Neural progenitor cell (in vitro differentiated cells): ENCODE measurements at regions not wholly inside any gene's neighbourhood (a gene's known extent, or its start where the extent isn't known, plus 50 kb on each side); places are given as distances from the start of the nearest gene placed in this dataset.

Experiments
- DNase-seq: peaks from one replicate; pipeline ENCODE4 v3.0.0-alpha.2; 2016; ENCODE audit warnings: low spot score
- H2AFZ ChIP-seq: fragments of 200-600 bp; sonication (generic); replicated peaks from 2 replicates; pipeline ENCODE4 v1.6.1; 2016; ENCODE audit warnings: antibody characterized with exemption
- H3F3A ChIP-seq: fragments of 200-600 bp; sonication (generic); 2 replicates; pipeline ENCODE4 v1.6.1; 2016; ENCODE audit warnings: antibody characterized with exemption, low read depth
- H3K27ac ChIP-seq: fragments of 200-600 bp; sonication (generic); 2 replicates; pipeline ENCODE4 v1.5.1; 2016; ENCODE audit warnings: mild to moderate bottlenecking
- H3K27me3 ChIP-seq: fragments of 200-600 bp; sonication (generic); 2 replicates; pipeline ENCODE4 v1.6.1; 2016; ENCODE audit warnings: mild to moderate bottlenecking, moderate library complexity
- H3K36me3 ChIP-seq: fragments of 200-600 bp; sonication (generic); 2 replicates; pipeline ENCODE4 v1.5.1; 2016
- H3K4me1 ChIP-seq: fragments of 200-600 bp; sonication (generic); 2 replicates; pipeline ENCODE4 v1.6.1; 2016; ENCODE audit warnings: mixed run types
- H3K4me2 ChIP-seq: fragments of 200-600 bp; sonication (generic); 2 replicates; pipeline ENCODE4 v1.6.1; 2016
- H3K4me3 ChIP-seq: fragments of 200-600 bp; sonication (generic); 2 replicates; pipeline ENCODE4 v1.5.1; 2016
- H3K79me2 ChIP-seq: fragments of 200-600 bp; sonication (generic); 2 replicates; pipeline ENCODE4 v1.6.1; 2016; ENCODE audit warnings: low read depth
- H3K9ac ChIP-seq: fragments of 200-600 bp; sonication (generic); 2 replicates; pipeline ENCODE4 v1.6.1; 2016
- H3K9me3 ChIP-seq: fragments of 200-600 bp; sonication (generic); 2 replicates; pipeline ENCODE4 v1.5.1; 2016; ENCODE audit warnings: low read depth
- H4K20me1 ChIP-seq: fragments of 200-600 bp; sonication (generic); 2 replicates; pipeline ENCODE4 v1.6.1; 2016; ENCODE audit warnings: low read depth
- H3K27ac Mint-ChIP-seq: 3 replicates; pipeline ENCODE4 v1.8.0; 2021; ENCODE audit warnings: mixed read lengths
- H3K27me3 Mint-ChIP-seq: 2 replicates; pipeline ENCODE4 v1.8.0; 2022; ENCODE audit warnings: low read depth, mild to moderate bottlenecking, inconsistent platforms, moderate library complexity, mixed read lengths; ENCODE audit not compliant: insufficient read depth
- H3K36me3 Mint-ChIP-seq: 3 replicates; pipeline ENCODE4 v1.8.0; 2021; ENCODE audit warnings: mixed read lengths
- H3K4me1 Mint-ChIP-seq: 3 replicates; pipeline ENCODE4 v1.8.0; 2021; ENCODE audit warnings: mixed read lengths
- H3K4me3 Mint-ChIP-seq: 3 replicates; pipeline ENCODE4 v1.8.0; 2021; ENCODE audit warnings: mild to moderate bottlenecking, moderate library complexity, mixed read lengths
- H3K9me3 Mint-ChIP-seq: 3 replicates; pipeline ENCODE4 v1.8.0; 2020; ENCODE audit warnings: mixed read lengths
- EZH2 ChIP-seq: fragments of 200-600 bp; sonication (generic); IDR thresholded peaks from 2 replicates; pipeline ENCODE4 v1.6.1; 2017; ENCODE audit warnings: antibody characterized with exemption, mild to moderate bottlenecking, moderate library complexity
- EZH2phosphoT487 ChIP-seq: fragments of 200-600 bp; sonication (generic); IDR thresholded peaks from 2 replicates; pipeline ENCODE4 v1.6.1; 2017; ENCODE audit warnings: antibody characterized with exemption
- TF ChIP-seq, protein P1 (sequence below): fragments of 200-600 bp; sonication (generic); IDR thresholded peaks from 2 replicates; pipeline ENCODE4 v1.5.1; 2017; ENCODE audit warnings: antibody characterized with exemption, mild to moderate bottlenecking

DNA sequence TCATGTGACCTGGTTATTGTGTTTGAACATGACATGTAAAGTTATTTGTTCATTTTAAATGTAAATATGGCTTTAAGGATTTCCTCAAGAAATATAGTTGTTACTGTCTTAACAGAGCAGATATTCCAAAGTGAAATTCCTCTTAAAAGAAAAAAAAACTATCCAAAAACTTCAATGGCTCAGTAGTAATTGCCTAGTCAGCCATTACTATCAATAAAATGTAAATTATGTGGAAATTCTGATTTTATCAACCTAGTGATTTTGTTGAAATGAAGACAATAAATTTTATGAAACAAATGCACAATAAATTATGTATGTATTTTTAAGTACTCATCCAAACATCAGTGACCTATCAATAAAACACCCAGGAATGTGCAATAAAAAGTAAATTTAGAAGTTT lies 463.3 kb downstream of the TENT5A start:
- Histone ChIP-seq H2AFZ (no peak overlapping the region), H3K4me3 (no peak overlapping the region), H4K20me1 (no peaks in the 10 kb centered on the region), H3F3A (no peaks in the 10 kb centered on the region), H3K27me3 (no peaks in the 10 kb centered on the region), H3K79me2 (no peaks in the 10 kb centered on the region), H3K27ac (no peak overlapping the region), H3K36me3 (no peaks in the 10 kb centered on the region), H3K9me3 (no peaks in the 10 kb centered on the region), H3K9ac (no peak overlapping the region), H3K4me2 (no peak overlapping the region), H3K4me1 (no peaks in the 10 kb centered on the region)
- H3K9me3 Mint-ChIP-seq, result no peaks in the 10 kb centered on the region
- H3K27me3 Mint-ChIP-seq, result no peaks in the 10 kb centered on the region
- no peak overlapping the region for H3K27ac Mint-ChIP-seq
- no peaks in the 10 kb centered on the region for H3K36me3 Mint-ChIP-seq
- no peaks in the 10 kb centered on the region for H3K4me1 Mint-ChIP-seq
- no peak for DNase-seq
- H3K4me3 Mint-ChIP-seq, result no peak overlapping the region
- no peak for TF ChIP-seq EZH2
- no peak for TF ChIP-seq EZH2phosphoT487
- TF ChIP-seq, protein P1, sequence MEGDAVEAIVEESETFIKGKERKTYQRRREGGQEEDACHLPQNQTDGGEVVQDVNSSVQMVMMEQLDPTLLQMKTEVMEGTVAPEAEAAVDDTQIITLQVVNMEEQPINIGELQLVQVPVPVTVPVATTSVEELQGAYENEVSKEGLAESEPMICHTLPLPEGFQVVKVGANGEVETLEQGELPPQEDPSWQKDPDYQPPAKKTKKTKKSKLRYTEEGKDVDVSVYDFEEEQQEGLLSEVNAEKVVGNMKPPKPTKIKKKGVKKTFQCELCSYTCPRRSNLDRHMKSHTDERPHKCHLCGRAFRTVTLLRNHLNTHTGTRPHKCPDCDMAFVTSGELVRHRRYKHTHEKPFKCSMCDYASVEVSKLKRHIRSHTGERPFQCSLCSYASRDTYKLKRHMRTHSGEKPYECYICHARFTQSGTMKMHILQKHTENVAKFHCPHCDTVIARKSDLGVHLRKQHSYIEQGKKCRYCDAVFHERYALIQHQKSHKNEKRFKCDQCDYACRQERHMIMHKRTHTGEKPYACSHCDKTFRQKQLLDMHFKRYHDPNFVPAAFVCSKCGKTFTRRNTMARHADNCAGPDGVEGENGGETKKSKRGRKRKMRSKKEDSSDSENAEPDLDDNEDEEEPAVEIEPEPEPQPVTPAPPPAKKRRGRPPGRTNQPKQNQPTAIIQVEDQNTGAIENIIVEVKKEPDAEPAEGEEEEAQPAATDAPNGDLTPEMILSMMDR, result no peak

DNA sequence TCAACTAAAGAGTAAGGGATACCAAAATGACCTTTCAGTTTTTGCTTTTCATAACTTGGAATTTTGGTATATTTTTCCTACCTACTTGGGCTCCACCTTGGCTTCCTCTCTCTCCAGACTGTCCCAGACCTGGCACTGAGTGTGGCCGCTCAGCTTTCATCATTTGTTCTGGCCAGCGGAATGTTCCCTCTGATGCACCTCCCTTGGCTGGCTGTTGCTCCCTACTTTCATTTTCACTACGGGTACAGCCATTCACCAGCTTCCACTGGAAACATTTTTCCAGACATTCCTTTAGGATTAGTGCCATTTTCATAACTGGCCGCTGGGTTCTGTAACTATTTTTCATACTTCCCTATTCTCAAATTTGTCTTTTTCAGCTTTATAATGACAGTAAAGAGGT lies 487.4 kb downstream of the TENT5A start:
- Histone ChIP-seq H3F3A (no peaks in the 10 kb centered on the region), H3K79me2 (no peaks in the 10 kb centered on the region), H4K20me1 (no peaks in the 10 kb centered on the region), H3K36me3 (no peaks in the 10 kb centered on the region), H2AFZ (no peak overlapping the region), H3K4me1 (no peaks in the 10 kb centered on the region), H3K9ac (no peak overlapping the region), H3K4me2 (no peak overlapping the region), H3K27ac (no peak overlapping the region), H3K9me3 (no peaks in the 10 kb centered on the region), H3K4me3 (no peak overlapping the region), H3K27me3 (no peaks in the 10 kb centered on the region)
- H3K4me1 Mint-ChIP-seq, result no peaks in the 10 kb centered on the region
- H3K27me3 Mint-ChIP-seq, result no peaks in the 10 kb centered on the region
- no peak for DNase-seq
- H3K27ac Mint-ChIP-seq, result no peak overlapping the region
- TF ChIP-seq EZH2phosphoT487, result no peak
- no peak for TF ChIP-seq EZH2
- TF ChIP-seq, protein P1, result no peak
- H3K36me3 Mint-ChIP-seq, result no peaks in the 10 kb centered on the region
- peaks cover 4% of the 10 kb centered on the region for H3K9me3 Mint-ChIP-seq
- H3K4me3 Mint-ChIP-seq, result no peak overlapping the region

DNA sequence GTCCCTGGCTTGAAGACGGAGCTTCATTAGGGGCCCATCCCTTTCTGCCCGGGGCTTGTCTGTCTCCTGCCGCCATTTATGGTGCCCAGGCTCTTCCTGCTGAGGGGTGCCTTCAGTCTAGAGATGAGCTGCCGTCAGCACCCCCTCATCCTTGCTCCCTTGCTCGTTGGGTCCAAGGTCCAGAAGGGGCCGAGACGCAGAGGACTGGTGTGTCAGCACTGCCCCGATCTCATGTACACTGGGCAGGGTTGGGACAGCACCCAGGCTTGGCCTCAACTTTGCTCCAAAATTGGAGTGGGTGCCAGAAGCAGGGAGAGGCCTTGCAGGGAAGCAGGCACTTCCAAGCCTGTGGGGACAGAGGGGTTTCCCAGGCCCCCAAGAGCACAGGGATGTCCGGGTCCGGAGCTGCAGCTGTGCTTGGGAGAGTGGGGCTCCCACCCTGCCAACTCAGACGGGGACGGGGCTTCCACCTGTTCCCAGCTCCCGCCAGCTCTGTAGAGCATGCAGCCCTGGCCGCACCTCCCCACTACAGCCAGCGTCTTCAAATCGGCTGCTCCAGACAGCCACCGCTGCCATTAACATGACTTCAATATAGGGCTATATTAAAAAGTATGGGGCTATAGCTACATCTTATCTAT lies 488.8 kb downstream of the TENT5A start:
- H3K4me3 ChIP-seq, result no peak overlapping the region
- no peak overlapping the region for H3K4me3 Mint-ChIP-seq

More for the DNA sequence above, 488.8 kb downstream of the TENT5A start:
- no peak overlapping the region for H3K4me2 ChIP-seq
- H3K9me3 ChIP-seq, result no peaks in the 10 kb centered on the region
- Mint-ChIP-seq H3K4me1 (no peaks in the 10 kb centered on the region), H3K9me3 (no peaks in the 10 kb centered on the region), H3K27me3 (no peaks in the 10 kb centered on the region), H3K27ac (no peak overlapping the region), H3K36me3 (no peaks in the 10 kb centered on the region)
- H2AFZ ChIP-seq, result no peak overlapping the region
- no peak overlapping the region for H3K27ac ChIP-seq
- H3K27me3 ChIP-seq, result no peaks in the 10 kb centered on the region
- H3K9ac ChIP-seq, result no peak overlapping the region
- no peaks in the 10 kb centered on the region for H3F3A ChIP-seq
- TF ChIP-seq, protein P1, result no peak
- TF ChIP-seq EZH2, result no peak
- TF ChIP-seq EZH2phosphoT487, result no peak
- H3K4me1 ChIP-seq, result no peaks in the 10 kb centered on the region
- H3K79me2 ChIP-seq, result no peaks in the 10 kb centered on the region
- no peak for DNase-seq
- no peaks in the 10 kb centered on the region for H3K36me3 ChIP-seq
- no peaks in the 10 kb centered on the region for H4K20me1 ChIP-seq
